Liver (tissue), 8 donors: ENCODE measurements at regions not wholly inside any gene's neighbourhood (a gene's known extent, or its start where the extent isn't known, plus 50 kb on each side); places are given as distances from the start of the nearest gene placed in this dataset.

Experiments used
- DNase-seq: peaks from one replicate; pipeline ENCODE4 v3.0.0-alpha.2; 2017; ENCODE audit warnings: low spot score
- H3K27ac ChIP-seq, 2 donors: one replicate each; pipeline ENCODE4 v1.7.0; 2013; ENCODE audit warnings: inconsistent platforms in 2 of 2, low read length in 2 of 2, control low read depth in 1 of 2, low read depth in 1 of 2, mild to moderate bottlenecking in 1 of 2
- H3K27me3 ChIP-seq, 4 donors: one replicate each; pipeline versions ENCODE4 v1.6.1 to v1.7.0; 2013; ENCODE audit warnings: low read length in 3 of 4, inconsistent platforms in 1 of 4, mild to moderate bottlenecking in 1 of 4, moderate library complexity in 1 of 4; ENCODE audit not compliant: control insufficient read depth in 4 of 4, insufficient read depth in 4 of 4
- H3K36me3 ChIP-seq, 4 donors: one replicate each; pipeline versions ENCODE4 v1.6.1 to v1.7.0; 2013; ENCODE audit warnings: low read length in 3 of 4, mild to moderate bottlenecking in 3 of 4, low read depth in 1 of 4, moderate library complexity in 1 of 4; ENCODE audit not compliant: control insufficient read depth in 4 of 4, insufficient read depth in 3 of 4
- H3K4me1 ChIP-seq, 4 donors: one replicate each; pipeline versions ENCODE4 v1.6.1 to v1.7.0; 2013; ENCODE audit warnings: low read length in 3 of 4, mild to moderate bottlenecking in 3 of 4, moderate library complexity in 1 of 4; ENCODE audit not compliant: control insufficient read depth in 4 of 4, insufficient read depth in 4 of 4
- H3K4me3 ChIP-seq, 3 donors: one replicate each; pipeline versions ENCODE4 v1.6.1 to v1.7.0; 2013; ENCODE audit warnings: low read length in 3 of 3, control low read depth in 1 of 3, low read depth in 1 of 3, mild to moderate bottlenecking in 1 of 3
- H3K9ac ChIP-seq, 2 donors: one replicate each; pipeline ENCODE4 v1.7.0; 2013; ENCODE audit warnings: low read length in 2 of 2, mild to moderate bottlenecking in 2 of 2, moderate library complexity in 2 of 2, control low read depth in 1 of 2, low read depth in 1 of 2
- H3K9me3 ChIP-seq, 4 donors: one replicate each; pipeline versions ENCODE4 v1.6.1 to v1.7.0; 2013; ENCODE audit warnings: low read length in 3 of 4; ENCODE audit not compliant: control insufficient read depth in 4 of 4
- EGR1 ChIP-seq, 2 donors: IDR thresholded peaks; 2 replicates each; pipeline ENCODE4 v1.6.1; 2016 to 2018; ENCODE audit warnings: antibody characterized with exemption in 2 of 2, low read depth in 2 of 2
- FOXA1 ChIP-seq: IDR thresholded peaks from 2 replicates; pipeline ENCODE4 v1.6.1; 2016; ENCODE audit warnings: antibody characterized with exemption
- FOXA2 ChIP-seq: IDR thresholded peaks from 2 replicates; pipeline ENCODE4 v1.6.1; 2016; ENCODE audit warnings: antibody characterized with exemption
- GABPA ChIP-seq, 2 donors: IDR thresholded peaks in 1 of 2; conservative IDR thresholded peaks in 1 of 2; 2 replicates each; pipeline ENCODE4 v1.6.1; 2016; ENCODE audit warnings: antibody characterized with exemption in 2 of 2, mild to moderate bottlenecking in 1 of 2, moderate library complexity in 1 of 2
- HNF4A ChIP-seq, 2 donors: conservative IDR thresholded peaks; 2 replicates each; pipeline ENCODE4 v1.6.1; 2016; ENCODE audit warnings: antibody characterized with exemption in 2 of 2, mild to moderate bottlenecking in 2 of 2
- HNF4G ChIP-seq: IDR thresholded peaks from 2 replicates; pipeline ENCODE4 v1.6.1; 2016; ENCODE audit warnings: antibody characterized with exemption
- JUND ChIP-seq, 2 donors: IDR thresholded peaks; 2 replicates each; pipeline ENCODE4 v1.6.1; 2016; ENCODE audit warnings: antibody characterized with exemption in 2 of 2
- NR2F2 ChIP-seq: IDR thresholded peaks from 2 replicates; pipeline ENCODE4 v1.6.1; 2016; ENCODE audit warnings: antibody characterized with exemption
- RAD21 ChIP-seq, 2 donors: IDR thresholded peaks; 2 replicates each; pipeline ENCODE4 v1.6.1; 2016; ENCODE audit warnings: antibody characterized with exemption in 2 of 2, mild to moderate bottlenecking in 2 of 2
- REST ChIP-seq: IDR thresholded peaks from 2 replicates; pipeline ENCODE4 v1.6.1; 2016; ENCODE audit warnings: antibody characterized with exemption, mild to moderate bottlenecking
- RXRA ChIP-seq, 2 donors: IDR thresholded peaks; 2 replicates each; pipeline ENCODE4 v1.6.1; 2017 to 2018; ENCODE audit warnings: antibody characterized with exemption in 2 of 2, mild to moderate bottlenecking in 1 of 2
- SP1 ChIP-seq: IDR thresholded peaks from 2 replicates; pipeline ENCODE4 v1.6.1; 2018; ENCODE audit warnings: antibody characterized with exemption, mild to moderate bottlenecking
- TAF1 ChIP-seq: conservative IDR thresholded peaks from 2 replicates; pipeline ENCODE4 v1.6.1; 2016; ENCODE audit warnings: antibody characterized with exemption, mild to moderate bottlenecking
- YY1 ChIP-seq: IDR thresholded peaks from 2 replicates; pipeline ENCODE4 v1.6.1; 2016; ENCODE audit warnings: antibody characterized with exemption, mild to moderate bottlenecking
- WGBS: extraction: QIAGEN DNeasy Blood & Tissue Kit; methylation state at CpG from one replicate; pipeline ENCODE4 v1.1.7; 2013; 5-methylcytosine and 5-hydroxymethylcytosine counted together
- TF ChIP-seq, protein P1 (sequence below): IDR thresholded peaks from 2 replicates; pipeline ENCODE4 v1.6.1; 2016; ENCODE audit warnings: antibody characterized with exemption
- TF ChIP-seq, protein P2 (sequence below): IDR thresholded peaks from 2 replicates; pipeline ENCODE4 v1.6.1; 2016; ENCODE audit warnings: antibody characterized with exemption
- TF ChIP-seq, protein P3 (sequence below): fragments of 150-350 bp; IDR thresholded peaks from 2 replicates; pipeline ENCODE4 v1.5.1; 2017; ENCODE audit warnings: improper control_type of control experiment, low read depth, low read length; ENCODE audit not compliant: missing input control
- donor health status: healthy.
- donor health status: healthy.
- donor health status: healthy.
- donor health status: healthy.
- donor health status: healthy.

GRCh38 chr6:163904186-163904585, 489.7 kb downstream of the QKI start:
- no peak for TF ChIP-seq HNF4G
- Histone ChIP-seq H3K36me3 (no peaks in the 10 kb centered on the region), H3K4me1 (peaks cover 0 to 5% (median 0%) of the 10 kb centered on the region in 4 donors), H3K9ac (no peak overlapping the region), H3K27me3 (no peaks in the 10 kb centered on the region), H3K9me3 (no peaks in the 10 kb centered on the region), H3K27ac (no peak overlapping the region), H3K4me3 (no peak overlapping the region)
- DNase-seq, result no peak
- WGBS, result 70% methylated on average over 7 of the region's 7 CpGs

DNA sequence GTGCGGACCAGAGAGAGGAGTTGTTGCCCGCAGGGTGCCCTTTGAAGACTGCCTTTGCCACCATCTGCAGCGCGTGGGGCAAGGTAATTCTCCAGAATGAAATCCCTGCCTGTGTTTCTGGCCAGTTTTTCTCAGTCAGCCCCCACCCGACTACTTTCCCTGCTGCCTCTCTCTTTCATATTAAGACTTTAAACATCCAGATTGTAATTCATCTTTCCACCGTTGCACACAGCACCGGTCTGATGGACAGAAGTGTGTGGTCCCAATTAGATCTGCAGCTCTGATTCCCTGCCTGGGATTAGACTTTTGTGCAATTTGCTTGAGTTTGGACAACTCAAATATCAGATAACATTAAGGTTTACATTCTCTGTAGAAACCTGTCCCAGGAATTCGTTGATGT, 489.0 kb downstream of the QKI start:
- TF ChIP-seq, protein P1, sequence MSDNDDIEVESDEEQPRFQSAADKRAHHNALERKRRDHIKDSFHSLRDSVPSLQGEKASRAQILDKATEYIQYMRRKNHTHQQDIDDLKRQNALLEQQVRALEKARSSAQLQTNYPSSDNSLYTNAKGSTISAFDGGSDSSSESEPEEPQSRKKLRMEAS, result no peak
- TF ChIP-seq HNF4A (conservative IDR thresholded peaks at IDR 0.05) (no peak), TAF1 (no peak), RAD21 (IDR thresholded peaks at IDR 0.05) (no peak), SP1 (no peak), JUND (IDR thresholded peaks at IDR 0.05) (no peak), HNF4G (no peak), FOXA2 (no peak), GABPA (IDR thresholded peaks at IDR 0.05 in 1 of 2, conservative IDR thresholded peaks at IDR 0.05 in 1 of 2) (no peak), REST (no peak), EGR1 (IDR thresholded peaks at IDR 0.05; ENCODE audit: low read depth in 2 of 2) (no peak)
- TF ChIP-seq, protein P2, sequence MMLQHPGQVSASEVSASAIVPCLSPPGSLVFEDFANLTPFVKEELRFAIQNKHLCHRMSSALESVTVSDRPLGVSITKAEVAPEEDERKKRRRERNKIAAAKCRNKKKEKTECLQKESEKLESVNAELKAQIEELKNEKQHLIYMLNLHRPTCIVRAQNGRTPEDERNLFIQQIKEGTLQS, result no peak
- H3K4me3 ChIP-seq, result no peak overlapping the region

DNA sequence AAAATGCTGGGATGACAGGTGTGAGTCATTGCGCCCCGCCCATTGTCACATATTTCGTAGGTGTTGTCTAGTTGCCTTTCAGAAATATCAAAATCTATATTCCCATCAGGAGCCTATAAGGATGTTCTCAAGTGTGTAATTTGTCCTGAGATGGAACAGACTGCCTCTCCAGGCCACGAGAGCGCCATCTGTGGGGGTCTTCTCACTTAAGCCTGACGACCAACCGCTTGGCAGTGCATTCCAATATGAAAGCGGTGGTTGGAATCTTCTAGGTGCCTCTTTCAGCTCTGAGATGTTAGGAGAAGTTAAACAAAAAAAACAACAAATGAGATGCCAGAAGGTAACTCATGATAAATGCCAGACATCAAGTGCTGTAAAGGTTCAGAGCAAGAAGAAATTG, 488.5 kb downstream of the QKI start:
- Histone ChIP-seq H3K9ac (no peak overlapping the region), H3K4me3 (no peak overlapping the region), H3K36me3 (no peaks in the 10 kb centered on the region), H3K27ac (no peak overlapping the region), H3K9me3 (peaks cover 0 to under 1% (median 0%) of the 10 kb centered on the region in 4 donors), H3K4me1 (peaks cover 0 to 5% (median 0%) of the 10 kb centered on the region in 4 donors), H3K27me3 (no peaks in the 10 kb centered on the region)
- 92% methylated on average over 8 of the region's 8 CpGs for WGBS
- no peak for DNase-seq
- TF ChIP-seq RXRA (IDR thresholded peaks at IDR 0.05) (no peak), NR2F2 (no peak), EGR1 (IDR thresholded peaks at IDR 0.05; ENCODE audit: low read depth in 2 of 2) (no peak), YY1 (no peak), SP1 (no peak), REST (no peak), GABPA (IDR thresholded peaks at IDR 0.05 in 1 of 2, conservative IDR thresholded peaks at IDR 0.05 in 1 of 2) (no peak), TAF1 (no peak), HNF4G (no peak), FOXA1 (no peak)
- TF ChIP-seq, protein P1, result no peak
- TF ChIP-seq, protein P3, sequence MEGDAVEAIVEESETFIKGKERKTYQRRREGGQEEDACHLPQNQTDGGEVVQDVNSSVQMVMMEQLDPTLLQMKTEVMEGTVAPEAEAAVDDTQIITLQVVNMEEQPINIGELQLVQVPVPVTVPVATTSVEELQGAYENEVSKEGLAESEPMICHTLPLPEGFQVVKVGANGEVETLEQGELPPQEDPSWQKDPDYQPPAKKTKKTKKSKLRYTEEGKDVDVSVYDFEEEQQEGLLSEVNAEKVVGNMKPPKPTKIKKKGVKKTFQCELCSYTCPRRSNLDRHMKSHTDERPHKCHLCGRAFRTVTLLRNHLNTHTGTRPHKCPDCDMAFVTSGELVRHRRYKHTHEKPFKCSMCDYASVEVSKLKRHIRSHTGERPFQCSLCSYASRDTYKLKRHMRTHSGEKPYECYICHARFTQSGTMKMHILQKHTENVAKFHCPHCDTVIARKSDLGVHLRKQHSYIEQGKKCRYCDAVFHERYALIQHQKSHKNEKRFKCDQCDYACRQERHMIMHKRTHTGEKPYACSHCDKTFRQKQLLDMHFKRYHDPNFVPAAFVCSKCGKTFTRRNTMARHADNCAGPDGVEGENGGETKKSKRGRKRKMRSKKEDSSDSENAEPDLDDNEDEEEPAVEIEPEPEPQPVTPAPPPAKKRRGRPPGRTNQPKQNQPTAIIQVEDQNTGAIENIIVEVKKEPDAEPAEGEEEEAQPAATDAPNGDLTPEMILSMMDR, result no peak

More for the DNA sequence above, 489.0 kb downstream of the QKI start:
- DNase-seq, result no peak
- 83% methylated on average over 8 of the region's 8 CpGs for WGBS
- Histone ChIP-seq H3K27ac (no peak overlapping the region), H3K9me3 (no peaks in the 10 kb centered on the region), H3K4me1 (peaks cover 0 to 5% (median 0%) of the 10 kb centered on the region in 4 donors), H3K27me3 (no peaks in the 10 kb centered on the region), H3K36me3 (no peaks in the 10 kb centered on the region), H3K9ac (no peak overlapping the region)
